ENCODE measurements at regions not wholly inside any gene's neighbourhood (a gene's known extent, or its start where the extent isn't known, plus 50 kb on each side); places are given as distances from the start of the nearest gene placed in this dataset.

- Histone ChIP-seq H3K79me2 (ENCODE audit: control insufficient read depth in 1 of 2, insufficient read depth in 2 of 2, low read length in 2 of 2) (no peaks in the 10 kb centered on the region), H3K36me3 (ENCODE audit: control insufficient read depth in 2 of 4, insufficient read depth in 4 of 4, low read length in 3 of 4) (no peaks in the 10 kb centered on the region), H2BK12ac (ENCODE audit: low read depth, low read length) (no peak overlapping the region), H2AK5ac (ENCODE audit: low read depth, low read length) (no peak overlapping the region), H3K27ac (ENCODE audit: low read depth, low read length) (no peak overlapping the region), H3K27me3 (replicated peaks in 1 of 4; ENCODE audit: control insufficient read depth in 3 of 4, extremely low read depth in 1 of 4, insufficient read depth in 3 of 4, low read length in 3 of 4) (no peaks in the 10 kb centered on the region), H3K9ac (replicated peaks in 1 of 4; ENCODE audit: extremely low read depth in 1 of 4, low read depth in 3 of 4, low read length in 3 of 4) (no peak overlapping the region), H3K4me1 (replicated peaks in 1 of 4; ENCODE audit: control insufficient read depth in 3 of 4, insufficient read depth in 4 of 4, low read length in 3 of 4) (peaks cover 0 to 5% (median under 1%) of the 10 kb centered on the region in 4 experiments; a peak in 1 of 7 replicates), H4K8ac (ENCODE audit: extremely low read depth, insufficient read depth, low read length) (no peak overlapping the region), H3K23me2 (ENCODE audit: low read depth, low read length) (no peaks in the 10 kb centered on the region), H3K23ac (ENCODE audit: insufficient read length) (no peak overlapping the region), H3K79me1 (ENCODE audit: low read depth, low read length) (no peaks in the 10 kb centered on the region), H2AFZ (ENCODE audit: low read length) (no peak overlapping the region), H3K4me2 (ENCODE audit: insufficient read depth in 1 of 2, low read depth in 2 of 2, low read length in 2 of 2) (no peak overlapping the region), H2BK120ac (replicated peaks; ENCODE audit: low read depth, low read length) (no peak overlapping the region), H4K91ac (replicated peaks; ENCODE audit: insufficient read length, low read length) (no peak overlapping the region), H3K14ac (ENCODE audit: insufficient read length) (no peak overlapping the region), H3K4me3 (ENCODE audit: extremely low read depth in 1 of 4, insufficient read depth in 2 of 4, low read depth in 3 of 4, low read length in 4 of 4) (no peak overlapping the region), H3K9me3 (ENCODE audit: insufficient read depth in 2 of 2, low read depth in 1 of 2, low read length in 1 of 2) (no peaks in the 10 kb centered on the region), H2BK15ac (ENCODE audit: low read length) (no peak overlapping the region), H4K20me1 (replicated peaks in 1 of 2; ENCODE audit: control insufficient read depth in 1 of 2, insufficient read depth in 2 of 2, low read length in 2 of 2) (no peaks in the 10 kb centered on the region), H2BK20ac (ENCODE audit: low read length) (no peak overlapping the region), H3K4ac (replicated peaks; ENCODE audit: insufficient read length, low read depth, low read length) (no peak overlapping the region), H4K5ac (ENCODE audit: insufficient read length, low read depth, low read length) (no peak overlapping the region), H3K56ac (replicated peaks; ENCODE audit: insufficient read length, low read depth, low read length) (no peak overlapping the region), H2BK5ac (ENCODE audit: low read depth, low read length) (no peak overlapping the region), H3K18ac (ENCODE audit: extremely low read depth, low read length) (no peak overlapping the region)
- DNase-seq (ENCODE audit: low read depth in 1 of 2, low spot score in 2 of 2) (no peak), FAIRE-seq (no peak)
- WGBS, 2 experiments (ENCODE audit: extremely low coverage in 1 of 2, insufficient coverage in 1 of 2, insufficient read length in 1 of 2, insufficient replicate concordance in 2 of 2, low coverage in 1 of 2, low lambda C conversion rate in 2 of 2, missing lambda C conversion rate in 1 of 2), result 92% methylated on average over 14 of the region's 14 CpGs; no CpG with 5 or more reads in 1 of the 2 experiments
- POLR2A ChIA-PET (ENCODE audit: partially characterized antibody), result no interaction called here
- CTCF ChIA-PET (ENCODE audit: partially characterized antibody), result interaction anchor here (0.7 to 1.4 kb wide), 3 partner anchors 11 to 52 kb away, joined by 3 to 6 read pairs (median 5); no protein-coding TSS in a partner anchor
- TF ChIP-seq MAX (IDR thresholded peaks at IDR 0.05), result no peak
- TF ChIP-seq BRCA1 (IDR thresholded peaks at IDR 0.05; ENCODE audit: low read depth, low read length), result no peak
- TF ChIP-seq CTBP2 (IDR thresholded peaks at IDR 0.05; ENCODE audit: borderline replicate concordance, insufficient read depth, insufficient read length, low read length), result no peak
- no peak for TF ChIP-seq RBBP5 (IDR thresholded peaks at IDR 0.05; ENCODE audit: borderline replicate concordance, low read depth, low read length)
- TF ChIP-seq SUZ12 (IDR thresholded peaks at IDR 0.05; ENCODE audit: low read length), result no peak
- no peak for TF ChIP-seq EZH2 (IDR thresholded peaks at IDR 0.05; ENCODE audit: low read depth, low read length, severe bottlenecking)
- TF ChIP-seq CBX5 (IDR thresholded peaks at IDR 0.05; ENCODE audit: low read depth, low read length), result no peak
- TF ChIP-seq YY1 (IDR thresholded peaks at IDR 0.05; ENCODE audit: low read depth, low read length), result no peak
- TF ChIP-seq GABPA (IDR thresholded peaks at IDR 0.05; ENCODE audit: borderline replicate concordance, insufficient read depth, low read length), result no peak
- TF ChIP-seq ASH2L (IDR thresholded peaks at IDR 0.05; ENCODE audit: low read length), result no peak
- no peak for TF ChIP-seq BCL11A (IDR thresholded peaks at IDR 0.05; ENCODE audit: low read depth in 2 of 2, low read length in 2 of 2)
- TF ChIP-seq RFX5 (IDR thresholded peaks at IDR 0.05; ENCODE audit: borderline replicate concordance, low read depth, low read length), result no peak
- TF ChIP-seq BACH1 (IDR thresholded peaks at IDR 0.05; ENCODE audit: low read length), result no peak
- TF ChIP-seq USF2 (IDR thresholded peaks at IDR 0.05; ENCODE audit: low read length), result no peak
These were observed 405.8 kb upstream of the ADGRL3 start for GRCh38 chr4:60794372-60794771.
